ENCODE measurements at regions not wholly inside any gene's neighbourhood (a gene's known extent, or its start where the extent isn't known, plus 50 kb on each side); places are given as distances from the start of the nearest gene placed in this dataset.

GRCh38 chr7:85883-86515 lies 106.4 kb upstream of the FAM20C start:
- no peak for DNase-seq

DNA sequence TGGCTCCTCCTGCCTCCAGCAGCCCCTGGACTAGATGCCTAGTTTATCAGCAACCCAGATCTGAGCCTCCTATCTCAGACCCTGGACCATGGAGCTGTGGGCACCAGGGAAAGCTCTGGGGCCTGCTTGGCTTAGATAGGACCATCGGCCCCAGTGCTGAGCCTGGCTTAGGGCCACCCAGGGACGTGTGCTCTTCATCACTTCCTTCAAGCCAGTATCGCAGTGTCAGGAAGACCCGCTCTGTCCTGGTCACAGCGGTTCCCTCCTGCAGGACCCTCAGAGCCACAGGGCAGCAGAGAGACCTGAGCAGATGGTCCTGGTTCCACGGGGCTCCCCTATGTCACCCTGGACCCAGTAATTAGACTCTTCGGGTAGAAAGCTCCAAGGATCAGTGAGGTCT lies 105.7 kb upstream of the FAM20C start:
- no peak for DNase-seq

GRCh38 chr7:87047-87446 lies 105.3 kb upstream of the FAM20C start:
- no peak for DNase-seq

GRCh38 chr7:87671-88070 lies 104.7 kb upstream of the FAM20C start:
- no peak for DNase-seq

GRCh38 chr7:88095-88926 lies 104.1 kb upstream of the FAM20C start:
- no peak for DNase-seq

- DNase-seq, result no peak
Observed at GRCh38 chr7:88927-89231, 103.5 kb upstream of the FAM20C start.

GRCh38 chr7:89232-90019 lies 102.9 kb upstream of the FAM20C start:
- DNase-seq, result no peak

GRCh38 chr7:90111-91063 lies 102.0 kb upstream of the FAM20C start:
- DNase-seq, result no peak

DNA sequence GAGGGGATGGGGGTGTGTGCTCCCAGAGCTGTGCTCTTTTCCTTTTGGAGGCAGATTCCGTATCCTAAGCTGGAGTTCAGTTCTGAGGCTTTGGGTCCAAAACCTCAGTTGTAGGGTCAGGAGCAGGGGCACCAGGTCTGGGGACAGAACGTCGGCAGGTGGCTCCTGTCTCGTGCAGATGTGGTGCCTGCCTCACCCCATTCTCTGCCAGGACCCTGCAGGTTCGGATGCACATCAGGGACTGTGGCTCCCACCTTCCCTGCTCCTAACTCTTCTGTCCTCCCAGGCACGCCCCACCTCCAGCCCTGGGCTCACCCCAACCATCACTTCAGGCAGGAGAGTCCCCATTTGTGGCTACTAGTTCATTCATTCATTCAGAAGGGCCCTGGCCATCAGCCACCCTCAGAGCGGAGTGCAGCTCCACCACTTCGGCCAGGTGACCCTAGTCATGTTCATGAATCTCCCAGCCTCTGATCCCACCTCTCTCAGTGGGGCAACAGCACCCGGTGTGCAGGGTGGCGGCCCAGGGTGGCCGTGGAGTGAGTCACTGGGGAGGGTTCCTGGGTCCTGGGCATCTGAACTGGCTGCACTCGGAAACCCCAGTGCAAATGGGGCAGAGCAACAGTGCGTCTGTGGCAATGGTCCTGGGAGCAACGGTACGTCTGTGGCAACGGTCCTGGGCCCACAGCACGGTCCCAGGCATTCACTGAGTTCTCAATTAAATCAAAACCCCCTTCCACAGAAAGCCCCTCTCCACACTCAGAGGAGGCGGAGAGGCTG lies 100.8 kb upstream of the FAM20C start:
- DNase-seq, result no peak

DNA sequence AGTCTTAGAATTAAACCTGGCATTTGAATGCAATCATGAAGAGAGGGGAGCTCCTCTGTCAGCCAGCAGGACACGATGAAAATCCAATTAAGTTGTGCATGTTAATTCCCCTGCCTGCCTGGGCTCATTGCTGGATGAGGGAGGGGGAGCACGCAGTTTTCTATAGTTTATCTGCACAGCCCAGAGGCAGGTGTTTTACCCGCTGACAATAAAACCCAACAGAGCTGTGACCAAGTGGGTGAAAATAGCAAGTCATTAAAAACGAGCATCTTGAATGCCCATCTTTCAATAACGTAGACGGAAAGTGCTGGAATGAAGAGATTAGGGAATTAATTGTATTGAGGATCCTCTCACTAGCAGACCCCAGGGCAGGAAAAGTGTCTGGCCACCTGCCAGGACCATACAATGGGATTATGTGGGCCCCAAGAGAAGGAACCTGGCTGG lies 100.1 kb upstream of the FAM20C start:
- no peak for DNase-seq

DNA sequence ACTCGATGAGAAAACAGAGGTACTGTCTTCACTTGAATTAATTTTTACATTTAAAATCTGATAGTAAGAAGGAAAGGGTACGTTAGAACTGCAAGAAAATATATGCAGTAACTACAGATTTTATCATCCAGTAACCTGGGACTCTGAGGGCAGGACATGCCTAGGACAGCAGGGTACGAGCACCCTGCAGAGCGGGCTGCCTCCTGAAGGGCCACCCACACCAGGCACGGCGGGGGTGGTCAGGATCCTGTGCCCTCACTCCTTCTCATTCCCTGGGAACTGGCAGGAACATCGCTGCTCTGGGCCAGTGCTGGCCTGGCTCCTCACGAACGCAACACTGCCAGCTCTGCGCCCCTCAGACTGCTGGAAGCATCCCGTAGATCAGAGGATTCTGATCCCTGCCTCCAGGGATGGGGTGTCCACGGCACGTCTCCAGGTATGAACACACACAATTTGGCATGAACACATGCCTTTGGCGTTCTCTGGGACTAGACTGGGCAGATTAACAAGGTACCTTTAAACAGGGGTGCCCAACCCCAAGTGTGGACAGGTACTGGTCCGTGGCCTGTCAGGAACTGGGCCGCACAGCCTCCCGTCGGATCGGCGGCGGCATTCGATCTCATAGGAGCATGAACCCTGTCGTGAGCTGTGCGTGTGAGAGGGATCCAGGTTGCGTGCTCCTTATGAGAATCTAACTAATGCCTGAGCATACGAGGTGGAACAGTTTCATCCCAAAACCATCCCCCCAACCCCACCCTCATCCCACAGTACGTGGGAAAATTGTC lies 99.3 kb upstream of the FAM20C start:
- DNase-seq, result no peak

DNA sequence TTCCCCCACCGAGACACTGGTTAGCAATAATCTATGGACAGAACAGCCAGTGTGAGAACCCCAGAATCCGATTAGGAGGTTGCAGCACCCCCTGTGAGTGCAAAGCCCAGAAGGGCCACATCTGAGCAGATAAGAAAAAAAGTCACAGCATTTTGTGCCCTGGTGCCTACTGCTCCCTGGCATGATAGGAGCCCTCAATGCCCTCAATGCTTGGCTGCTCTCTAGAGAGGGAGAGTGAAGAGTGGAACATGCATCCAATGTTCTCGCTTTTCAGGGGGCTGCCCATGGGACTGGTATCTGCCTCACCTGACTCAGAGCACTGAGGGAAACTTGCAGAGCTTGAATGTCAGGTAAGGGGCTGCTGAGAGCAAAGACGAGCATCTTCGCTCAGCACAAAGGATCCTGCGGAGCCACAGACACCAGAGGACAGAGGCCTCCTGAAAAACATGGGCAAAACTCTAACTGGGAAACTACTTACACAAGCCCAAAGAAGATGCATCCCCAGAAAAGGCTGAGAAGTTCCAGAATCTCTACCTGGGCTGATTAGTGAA lies 98.0 kb upstream of the FAM20C start:
- DNase-seq, result no peak

DNA sequence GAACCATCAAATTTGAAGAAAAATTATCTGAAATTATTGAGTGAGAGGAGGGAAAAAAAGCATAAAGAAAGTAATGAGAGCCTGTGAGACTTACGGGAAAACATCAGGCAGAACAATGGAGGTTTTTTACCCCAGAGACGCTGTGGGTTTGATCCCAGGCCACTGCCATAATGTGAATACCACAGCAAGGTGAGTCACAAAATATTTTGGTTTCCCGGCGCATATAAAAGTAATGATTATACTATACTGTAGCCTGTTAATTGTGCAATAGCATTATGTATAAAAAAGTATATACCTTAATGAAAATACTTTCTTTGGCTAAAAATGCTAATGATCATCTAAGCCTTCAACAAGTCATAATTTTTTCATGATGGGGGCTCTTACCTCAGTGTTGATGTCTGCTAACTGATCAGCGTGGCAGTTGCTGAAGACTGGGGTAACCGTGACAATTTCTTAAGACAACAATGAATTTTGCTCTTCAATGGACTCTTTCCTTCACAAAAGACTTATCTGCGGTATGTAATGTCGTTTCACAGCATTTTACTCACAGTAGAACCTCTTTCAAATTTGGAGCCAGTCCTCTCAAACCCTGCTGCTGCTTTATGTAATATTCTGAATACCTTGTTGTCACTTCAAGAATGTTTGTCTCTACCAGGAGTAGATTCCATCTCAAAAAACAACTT lies 97.0 kb upstream of the FAM20C start:
- no peak for DNase-seq

DNA sequence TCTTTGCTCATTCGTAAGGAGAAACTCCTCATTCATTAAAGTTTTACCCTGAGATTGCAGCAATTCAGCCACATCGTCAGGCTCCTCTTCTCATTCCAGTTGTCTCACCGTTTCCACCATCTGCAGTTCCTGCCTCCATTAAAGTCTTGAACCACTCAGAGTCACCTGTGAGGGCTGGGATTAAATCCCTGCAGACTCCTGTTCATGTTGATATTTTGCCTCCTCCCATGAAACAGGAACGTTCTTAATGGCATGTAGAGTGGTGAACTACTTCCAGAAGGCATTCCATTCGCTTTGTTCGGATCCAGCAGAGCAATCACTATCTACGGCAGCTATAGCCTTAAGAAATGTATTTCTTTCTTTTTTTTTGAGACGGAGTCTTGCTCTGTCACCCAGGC lies 96.5 kb upstream of the FAM20C start:
- no peak for DNase-seq

DNA sequence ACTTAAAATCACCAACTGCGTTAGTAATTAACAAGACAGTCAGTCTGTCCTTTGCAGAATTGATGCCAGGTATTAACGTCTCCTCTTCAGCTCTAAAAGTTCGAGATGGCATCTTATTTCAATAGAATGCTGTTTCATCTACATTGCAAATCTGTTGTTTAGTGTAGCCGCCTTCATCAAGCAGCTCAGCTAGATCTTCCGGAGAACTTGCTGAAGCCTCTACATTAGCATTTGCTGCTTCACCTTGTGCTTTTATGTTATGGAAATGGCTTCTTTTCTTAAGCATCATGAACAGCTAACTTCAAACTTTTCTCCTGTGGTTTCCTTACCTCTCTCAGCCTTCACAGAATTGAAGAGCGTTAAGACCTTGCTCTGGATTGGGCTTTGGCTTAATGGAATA lies 95.5 kb upstream of the FAM20C start:
- DNase-seq, result no peak

DNA sequence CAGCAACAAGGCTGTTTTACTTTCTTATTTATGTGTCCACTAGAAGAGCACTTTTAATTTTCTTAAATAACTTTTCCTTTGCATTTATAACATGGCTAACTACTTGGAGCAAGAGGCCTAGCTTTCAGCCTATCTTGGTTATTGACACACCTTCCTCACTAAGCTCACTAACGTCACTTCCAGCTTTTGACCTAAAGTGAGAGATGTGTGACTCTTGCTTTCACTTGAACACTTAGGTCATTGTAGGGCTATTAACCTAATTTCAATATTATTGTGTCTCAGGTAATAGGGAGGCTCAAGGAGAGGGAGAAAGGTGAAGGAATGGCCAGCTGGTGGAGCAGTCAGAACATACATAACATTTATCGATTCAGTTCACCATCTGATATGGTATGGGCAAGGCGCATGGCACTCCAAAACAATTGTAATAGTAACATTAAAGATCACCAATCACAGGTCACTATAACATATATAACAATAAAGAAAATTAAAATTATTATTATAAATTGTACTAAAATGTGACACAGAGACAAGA lies 95.0 kb upstream of the FAM20C start:
- DNase-seq, result no peak

- DNase-seq, result no peak
Observed at GRCh38 chr7:101146-102046, 91.0 kb upstream of the FAM20C start.

DNA sequence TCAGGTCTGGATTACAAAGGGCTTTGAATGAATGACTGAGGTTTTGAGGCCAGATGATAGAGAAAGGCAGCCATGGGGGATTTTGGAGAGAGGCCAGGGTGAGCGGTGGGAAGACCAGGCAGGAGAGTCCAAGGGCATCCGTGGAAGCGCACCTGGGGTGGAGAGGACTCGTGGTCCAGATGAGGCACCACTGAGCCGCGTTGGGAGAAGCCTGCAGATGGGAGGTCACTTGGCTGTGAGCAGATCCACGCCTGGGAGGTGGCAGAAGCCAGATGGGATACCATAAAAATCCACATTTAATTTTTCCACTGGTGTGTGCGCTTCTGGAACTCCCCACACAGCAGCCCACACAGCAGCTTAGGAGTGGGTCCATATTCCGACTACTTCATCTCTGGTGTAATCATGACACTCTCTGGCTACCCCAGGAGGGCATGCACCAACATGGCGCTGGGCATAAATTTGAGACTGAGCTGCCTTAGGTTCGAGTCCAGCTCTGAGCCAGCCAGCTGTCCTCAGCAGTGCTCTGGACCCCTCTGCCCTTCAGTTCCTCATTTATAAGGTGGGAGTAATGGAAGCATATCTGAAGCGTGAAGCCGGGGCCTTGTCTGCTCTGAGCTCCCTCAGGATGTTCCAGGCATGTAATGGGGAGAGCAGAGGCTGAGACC lies 90.2 kb upstream of the FAM20C start:
- DNase-seq, result no peak
